ENCODE measurements at regions not wholly inside any gene's neighbourhood (a gene's known extent, or its start where the extent isn't known, plus 50 kb on each side); places are given as distances from the start of the nearest gene placed in this dataset.
"Not testable (repeated sequence)": the region's sequence is repeated elsewhere in the genome, so short reads cannot be mapped to it uniquely, and the experiment has no call there.

- DNase-seq: no peak
Measured at GRCh38 chr10:5268743-5269142, 72.1 kb downstream of the AKR1C4 start.

GRCh38 chr10:5269791-5270190 lies 73.2 kb downstream of the AKR1C4 start:
- no peak for DNase-seq

- DNase-seq: no peak
Measured at GRCh38 chr10:5271526-5271925, 74.9 kb downstream of the AKR1C4 start.

DNA sequence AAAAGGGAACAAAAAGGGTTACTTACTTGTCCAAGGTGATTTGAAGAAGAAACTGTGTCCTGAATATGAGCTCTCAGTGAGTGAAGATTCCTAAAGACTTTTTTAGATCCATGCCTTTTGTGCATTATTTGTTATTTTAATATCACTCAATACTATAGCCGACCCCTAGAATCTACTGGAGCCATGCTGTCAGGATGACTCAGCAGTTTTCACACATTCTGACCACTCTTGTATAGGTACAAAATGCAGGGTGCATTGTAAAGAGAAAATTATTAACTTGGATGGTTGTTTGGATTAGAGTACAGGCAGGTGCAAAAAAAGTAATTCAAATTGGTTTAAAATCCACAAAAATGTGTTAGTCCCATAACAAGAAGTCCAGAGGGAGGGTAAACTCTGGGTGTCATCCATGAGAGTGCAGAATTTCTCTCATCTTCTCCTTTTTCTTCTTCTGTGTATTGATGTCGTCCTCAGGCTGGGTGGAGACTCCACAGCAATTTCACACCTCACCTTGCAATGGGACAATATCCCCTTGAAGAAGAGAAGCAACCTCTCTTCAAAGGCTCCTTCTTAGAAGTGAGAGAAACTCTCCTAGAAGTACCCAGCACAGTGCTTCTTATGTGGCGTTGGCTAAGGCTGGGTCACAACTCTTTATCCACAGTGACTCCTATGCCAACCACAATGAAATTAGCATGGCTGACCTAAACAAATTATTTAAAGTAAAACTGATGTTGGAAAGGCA lies 75.6 kb downstream of the AKR1C4 start:
- DNase-seq: no peak

DNA sequence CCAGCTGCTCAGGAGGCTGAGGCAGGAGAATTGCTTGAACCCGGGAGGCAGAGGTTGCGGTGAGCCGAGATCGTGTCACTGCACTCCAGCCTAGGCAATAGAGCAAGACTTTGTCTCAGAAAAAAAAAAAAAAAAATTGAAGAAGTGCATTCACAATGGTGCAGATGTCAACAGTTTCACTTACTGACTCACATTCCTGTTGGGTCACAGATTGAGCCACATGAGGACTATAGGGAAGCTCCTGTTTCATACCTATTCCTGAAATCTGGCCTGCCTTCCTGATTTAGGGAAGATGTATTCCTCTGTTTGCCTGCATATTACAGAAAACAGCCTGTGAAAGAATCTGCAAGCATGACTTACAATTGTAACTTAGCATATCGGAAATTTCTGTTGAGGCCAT lies 78.2 kb downstream of the AKR1C4 start:
- DNase-seq: no peak

DNA sequence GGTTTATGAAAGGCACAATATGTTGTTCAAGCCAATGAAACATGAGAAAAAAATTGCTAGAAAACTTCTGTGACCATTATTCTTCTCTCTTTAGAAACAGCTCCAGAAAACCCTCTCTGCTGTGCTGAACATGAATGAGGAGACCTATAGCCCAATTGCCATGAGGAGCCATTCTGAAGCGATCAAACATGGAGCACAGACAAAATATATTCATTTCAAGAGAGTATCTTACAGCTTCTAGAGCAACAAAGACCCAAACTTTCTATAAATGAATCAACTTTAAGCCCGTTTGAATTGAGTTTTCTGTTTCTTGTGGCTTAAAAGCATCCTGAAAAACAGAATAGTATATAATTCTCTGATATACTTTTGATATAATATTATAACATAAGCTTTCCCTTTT lies 83.4 kb upstream of the UCN3 start:
- DNase-seq: no peak

- no peak for DNase-seq
Measured at GRCh38 chr10:5282137-5282536, 82.6 kb upstream of the UCN3 start.

DNA sequence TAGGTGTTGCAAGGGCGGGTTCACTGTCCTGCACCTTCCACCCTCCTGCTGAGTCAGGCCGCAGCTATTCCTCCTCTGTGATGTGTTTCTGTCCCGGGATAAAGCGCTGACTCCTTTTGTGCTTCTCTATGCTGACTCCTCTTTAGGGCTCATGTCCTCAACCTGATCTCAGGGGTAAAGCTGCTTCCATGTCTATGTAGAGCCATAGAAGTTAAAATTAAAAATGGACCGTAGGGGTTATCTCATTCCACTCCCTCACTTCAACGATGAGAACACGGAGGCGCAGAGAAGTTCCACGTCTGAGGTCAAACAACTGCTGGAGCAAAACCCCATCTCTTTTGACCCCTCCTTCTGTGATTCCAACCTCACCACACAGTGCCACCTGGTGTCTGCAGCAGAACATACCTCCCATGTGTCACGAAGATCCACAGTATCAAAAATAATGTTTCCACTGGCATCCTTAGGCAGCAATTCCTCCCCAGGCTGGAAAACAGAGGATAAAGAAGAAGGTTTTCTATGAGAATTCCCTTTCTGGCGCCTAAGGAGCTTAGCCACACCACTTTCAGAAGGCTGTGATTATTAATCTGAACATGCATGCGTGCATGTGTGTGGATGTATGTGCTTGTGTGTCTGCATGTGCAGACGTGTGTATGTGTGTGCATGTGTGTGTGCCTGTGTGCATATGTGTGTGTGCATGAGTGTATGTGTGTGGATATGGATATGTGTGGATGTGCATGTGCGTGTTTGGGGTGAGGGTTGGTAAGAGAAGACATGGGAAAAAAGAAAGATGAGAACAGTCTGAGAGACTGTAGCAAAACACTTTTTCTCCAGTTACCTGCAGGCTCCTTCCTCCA lies 81.2 kb upstream of the UCN3 start:
- peak; percentile 26 for DNase-seq

GRCh38 chr10:5284311-5285057 lies 80.3 kb upstream of the UCN3 start:
- no peak for DNase-seq

GRCh38 chr10:5285186-5285585 lies 79.6 kb upstream of the UCN3 start:
- DNase-seq: no peak

GRCh38 chr10:5288359-5288758 lies 76.4 kb upstream of the UCN3 start:
- DNase-seq: no peak

- DNase-seq: not testable (repeated sequence)
Measured at GRCh38 chr10:5289228-5289627, 75.5 kb upstream of the UCN3 start.

DNA sequence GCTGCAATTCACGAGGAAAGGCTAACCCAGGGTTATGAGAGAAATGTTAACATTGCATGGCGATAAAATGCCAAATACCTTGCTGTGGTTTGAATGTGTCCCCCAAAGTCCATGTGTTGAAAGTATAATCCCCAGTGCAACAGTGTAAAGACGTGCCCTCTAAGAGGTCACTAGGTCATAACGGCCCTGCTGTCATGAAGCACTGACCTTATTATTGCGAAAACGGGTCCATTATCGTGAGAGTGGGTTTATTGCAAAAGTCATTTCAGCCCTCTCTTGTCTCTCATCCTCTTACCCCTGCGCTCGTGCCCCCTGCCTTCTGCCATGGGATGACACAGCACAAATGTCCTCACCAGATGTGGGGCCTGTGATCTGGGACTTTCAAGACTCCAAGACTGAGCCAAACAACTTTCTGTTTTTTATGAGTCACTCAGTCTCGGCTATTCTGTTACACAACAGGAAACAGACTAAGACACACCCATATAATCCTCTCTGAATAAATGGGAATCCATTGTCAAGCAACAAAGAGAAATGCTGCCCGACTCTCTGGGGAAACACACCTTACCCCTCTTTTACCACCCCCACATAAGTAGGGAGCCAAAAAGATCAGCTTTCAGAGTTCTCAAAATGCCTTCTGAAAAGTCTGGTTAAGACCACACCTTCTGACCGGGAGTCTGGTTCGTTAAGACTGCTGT lies 73.1 kb upstream of the UCN3 start:
- peak; percentile 36 for DNase-seq

DNA sequence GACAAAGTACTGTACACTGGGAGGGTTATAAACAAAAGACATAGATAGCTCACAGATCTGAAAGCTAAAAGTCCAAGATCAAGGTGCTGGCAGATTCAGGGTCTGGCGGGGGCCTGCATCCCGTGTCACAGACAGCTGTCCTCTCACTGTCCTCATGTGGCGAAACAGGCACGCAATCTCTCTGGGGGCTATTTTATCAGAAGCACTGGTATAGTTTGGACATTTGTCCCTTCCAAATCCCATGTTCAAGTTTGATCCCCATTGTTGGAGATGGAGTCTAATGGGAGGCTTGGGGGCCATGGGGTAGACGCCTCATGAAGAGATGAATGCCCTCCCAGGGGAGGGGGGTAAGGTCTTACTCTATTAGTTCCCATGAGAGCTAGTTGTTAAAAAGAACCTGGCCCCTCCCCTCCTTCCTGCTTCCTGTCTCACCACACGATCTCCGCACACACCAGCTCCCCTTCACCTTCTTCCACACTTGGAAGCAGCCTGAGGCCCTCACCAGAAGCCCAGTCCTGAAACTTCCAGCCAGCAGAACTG lies 72.5 kb upstream of the UCN3 start:
- DNase-seq: no peak

DNA sequence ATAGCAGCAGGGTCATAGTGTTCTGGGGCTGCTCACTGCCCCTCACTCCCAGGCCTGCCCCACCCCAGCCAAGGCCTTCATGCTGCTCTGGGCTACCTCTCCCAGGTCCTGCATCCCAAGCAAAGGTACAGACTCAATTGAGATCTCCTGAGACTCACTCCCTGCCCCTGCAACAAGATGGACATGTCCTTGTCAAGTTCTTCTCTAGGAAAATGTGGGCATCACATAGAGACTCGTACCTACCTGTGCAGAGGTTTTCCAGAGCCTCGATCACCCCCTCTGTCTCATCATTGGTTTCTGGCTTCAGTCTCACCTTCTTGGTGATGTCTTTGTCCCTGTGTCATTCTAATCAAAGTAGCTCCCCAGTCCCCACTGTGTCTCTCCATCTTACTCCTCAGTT lies 71.8 kb upstream of the UCN3 start:
- DNase-seq: not testable (repeated sequence)

- DNase-seq: peak; percentile 16
Measured at GRCh38 chr10:5293691-5294550, 70.8 kb upstream of the UCN3 start.

- no peak for DNase-seq
Measured at GRCh38 chr10:5297466-5297865, 67.3 kb upstream of the UCN3 start.

DNA sequence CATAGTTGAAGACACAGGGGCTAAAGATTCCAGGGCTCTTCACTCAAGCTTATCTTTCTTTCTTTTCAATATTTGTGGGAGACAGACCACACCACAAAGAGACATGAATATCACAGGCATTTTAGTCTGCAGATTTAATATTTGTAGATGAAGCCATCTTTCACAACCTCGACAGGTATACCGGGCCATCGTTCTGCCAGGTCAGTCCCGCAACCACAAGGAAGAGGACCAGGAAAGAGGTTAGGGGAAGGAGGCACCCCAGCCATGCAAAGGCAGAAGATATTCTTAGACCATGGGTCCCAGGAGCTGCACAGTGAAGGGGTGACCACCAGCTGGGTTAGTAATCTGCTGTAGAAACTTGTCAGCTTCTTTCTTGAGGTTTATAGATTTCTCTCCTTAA lies 66.8 kb upstream of the UCN3 start:
- no peak for DNase-seq

- no peak for DNase-seq
Measured at GRCh38 chr10:5299950-5300349, 64.8 kb upstream of the UCN3 start.

DNA sequence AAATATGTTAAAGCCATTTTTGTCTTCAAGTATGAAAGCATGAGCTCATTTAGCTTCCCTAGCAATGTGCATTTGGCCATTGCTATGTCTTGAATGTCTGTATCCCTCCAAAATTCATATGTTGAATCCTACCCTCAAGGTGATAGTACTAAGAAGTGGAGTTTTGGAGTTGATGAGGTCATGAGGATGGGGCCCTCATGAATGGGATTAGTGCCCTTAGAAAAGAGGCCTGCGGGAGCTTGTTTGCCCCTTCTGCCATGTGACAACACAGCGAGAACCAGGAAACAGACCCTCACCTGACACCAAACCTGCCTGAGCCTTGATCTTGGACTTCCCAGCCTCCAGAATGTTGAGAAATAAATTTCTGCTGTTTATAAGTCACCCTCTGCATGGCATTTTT lies 61.3 kb upstream of the UCN3 start:
- DNase-seq: no peak

DNA sequence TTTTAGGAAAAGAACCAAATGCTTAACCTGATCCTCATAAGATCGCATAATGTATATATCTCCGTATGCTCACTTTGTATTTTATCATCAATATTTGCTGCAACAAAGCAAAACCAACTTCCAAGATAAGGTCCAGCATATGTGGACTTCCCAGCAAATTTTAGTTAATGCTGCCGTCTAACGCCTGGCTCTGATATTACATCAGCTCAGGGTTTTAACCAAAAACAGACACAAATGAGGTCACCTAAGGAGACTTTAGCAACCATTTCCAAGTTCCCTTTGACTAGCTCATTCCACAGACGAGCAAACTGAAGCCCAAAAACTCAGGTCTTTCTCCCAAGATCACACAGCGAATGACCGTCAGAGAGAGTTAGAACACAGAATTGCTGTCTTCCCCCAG lies 59.4 kb upstream of the UCN3 start:
- DNase-seq: no peak

DNA sequence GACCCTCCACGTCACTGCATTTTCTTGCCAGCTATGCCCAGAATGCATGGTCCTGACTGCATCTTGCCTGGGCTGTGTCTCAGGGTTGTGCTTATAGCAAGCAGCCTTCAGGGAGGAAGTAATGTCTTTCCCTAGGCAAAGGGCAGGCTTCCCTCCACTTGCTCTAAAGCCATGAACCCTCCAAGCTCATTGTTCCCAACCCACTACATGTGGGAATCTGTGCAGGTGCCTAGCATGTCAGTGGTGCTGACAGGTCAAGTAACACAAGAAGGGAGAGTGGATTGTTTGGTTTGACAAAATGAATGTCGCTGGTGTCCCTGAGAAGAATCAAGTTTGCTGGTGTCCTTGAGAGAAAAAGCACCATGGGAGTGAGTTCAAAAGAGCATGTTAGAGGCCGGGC lies 53.9 kb upstream of the UCN3 start:
- no peak for DNase-seq
